ENCODE measurements at regions not wholly inside any gene's neighbourhood (a gene's known extent, or its start where the extent isn't known, plus 50 kb on each side); places are given as distances from the start of the nearest gene placed in this dataset.

GRCh38 chr14:71741241-71741640 lies 191.0 kb upstream of the RGS6 start:
- 87 to 93% methylated on average over 5 of the region's 5 CpGs for WGBS, 2 donors
- no peak for FAIRE-seq

DNA sequence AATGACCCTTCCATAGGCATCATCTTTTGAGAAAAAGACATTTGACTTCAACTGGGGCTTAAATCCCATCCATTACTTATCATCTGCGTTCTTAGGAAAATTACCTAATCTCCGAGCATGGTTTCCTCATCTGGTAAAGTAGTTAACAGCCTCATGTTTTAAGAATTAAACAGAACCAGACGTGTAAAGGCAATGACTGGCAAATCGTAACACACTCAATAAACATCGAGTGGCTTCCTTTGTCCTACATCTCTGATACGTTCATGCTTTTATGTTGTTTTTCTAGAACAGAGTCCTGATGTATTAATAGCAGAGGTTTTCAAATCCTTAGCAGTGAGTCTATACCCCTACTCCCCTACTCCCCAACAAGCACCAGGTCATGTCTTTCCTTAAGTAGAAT lies 189.7 kb upstream of the RGS6 start:
- Histone ChIP-seq H3K36me3 (peaks cover 0 to 9% (median 0%) of the 10 kb centered on the region in 3 donors), H3K4me1 (peaks cover 0 to 6% (median 0%) of the 10 kb centered on the region in 3 donors), H3K27ac (no peak overlapping the region), H3K4me3 (no peak overlapping the region), H3K27me3 (no peaks in the 10 kb centered on the region), H3K9me3 (no peaks in the 10 kb centered on the region)
- intact Hi-C loops (cut with DNase I), result no loop called here
- TF ChIP-seq, protein P1, sequence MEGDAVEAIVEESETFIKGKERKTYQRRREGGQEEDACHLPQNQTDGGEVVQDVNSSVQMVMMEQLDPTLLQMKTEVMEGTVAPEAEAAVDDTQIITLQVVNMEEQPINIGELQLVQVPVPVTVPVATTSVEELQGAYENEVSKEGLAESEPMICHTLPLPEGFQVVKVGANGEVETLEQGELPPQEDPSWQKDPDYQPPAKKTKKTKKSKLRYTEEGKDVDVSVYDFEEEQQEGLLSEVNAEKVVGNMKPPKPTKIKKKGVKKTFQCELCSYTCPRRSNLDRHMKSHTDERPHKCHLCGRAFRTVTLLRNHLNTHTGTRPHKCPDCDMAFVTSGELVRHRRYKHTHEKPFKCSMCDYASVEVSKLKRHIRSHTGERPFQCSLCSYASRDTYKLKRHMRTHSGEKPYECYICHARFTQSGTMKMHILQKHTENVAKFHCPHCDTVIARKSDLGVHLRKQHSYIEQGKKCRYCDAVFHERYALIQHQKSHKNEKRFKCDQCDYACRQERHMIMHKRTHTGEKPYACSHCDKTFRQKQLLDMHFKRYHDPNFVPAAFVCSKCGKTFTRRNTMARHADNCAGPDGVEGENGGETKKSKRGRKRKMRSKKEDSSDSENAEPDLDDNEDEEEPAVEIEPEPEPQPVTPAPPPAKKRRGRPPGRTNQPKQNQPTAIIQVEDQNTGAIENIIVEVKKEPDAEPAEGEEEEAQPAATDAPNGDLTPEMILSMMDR (IDR thresholded peaks at IDR 0.05), result no peak
- WGBS, 2 donors, result 81 to 92% methylated on average over 6 of the region's 6 CpGs
- FAIRE-seq, result no peak
- ATAC-seq, result no peak
- DNase-seq, result no peak

More at GRCh38 chr14:71741241-71741640, 191.0 kb upstream of the RGS6 start:
- Histone ChIP-seq H3K27ac (no peak overlapping the region), H3K4me3 (no peak overlapping the region), H3K36me3 (peaks cover 0 to 17% (median 0%) of the 10 kb centered on the region in 3 donors), H3K9me3 (no peaks in the 10 kb centered on the region), H3K27me3 (no peaks in the 10 kb centered on the region), H3K4me1 (peaks cover 0 to 6% (median 0%) of the 10 kb centered on the region in 3 donors)
- DNase-seq (no peak), ATAC-seq (no peak)
- TF ChIP-seq, protein P1 (IDR thresholded peaks at IDR 0.05), result no peak
- intact Hi-C loops (cut with DNase I), result no loop called here

GRCh38 chr14:71745072-71745471 lies 187.2 kb upstream of the RGS6 start:
- Histone ChIP-seq H3K27ac (no peak overlapping the region), H3K27me3 (no peaks in the 10 kb centered on the region), H3K36me3 (no peaks in the 10 kb centered on the region), H3K4me1 (no peaks in the 10 kb centered on the region), H3K9me3 (no peaks in the 10 kb centered on the region), H3K4me3 (no peak overlapping the region)
- TF ChIP-seq, protein P1 (IDR thresholded peaks at IDR 0.05), result no peak
- DNase-seq (no peak), FAIRE-seq (no peak), ATAC-seq (no peak)
- intact Hi-C loops (cut with DNase I), result no loop called here
- WGBS, 2 donors, result 78 to 88% methylated on average over 7 of the region's 7 CpGs

DNA sequence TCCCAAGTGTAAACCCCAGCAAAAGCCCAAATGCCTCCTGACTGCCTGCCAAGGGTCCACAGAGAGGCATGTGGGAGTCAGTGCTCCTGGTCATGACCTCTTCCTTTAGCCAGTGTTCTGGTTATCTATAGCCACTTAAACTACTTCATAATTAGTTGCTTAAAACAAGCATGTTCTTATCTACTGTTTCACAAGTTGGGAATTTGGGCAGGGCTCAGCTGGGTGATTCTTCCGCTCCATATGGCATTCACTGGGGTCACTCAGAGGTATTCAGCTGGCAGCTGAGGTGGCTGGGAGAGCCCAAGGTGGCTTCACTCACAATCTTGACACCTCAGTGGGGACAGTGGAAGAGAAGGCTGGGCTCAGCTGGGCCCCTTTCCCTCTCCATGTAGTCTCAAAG lies 184.0 kb upstream of the RGS6 start:
- DNase-seq (no peak), ATAC-seq (no peak), FAIRE-seq (no peak)
- H3K4me3 ChIP-seq, result no peak overlapping the region
- TF ChIP-seq, protein P1 (IDR thresholded peaks at IDR 0.05), result no peak
- no peaks in the 10 kb centered on the region for H3K9me3 ChIP-seq
- H3K27ac ChIP-seq, result no peak overlapping the region
- H3K27me3 ChIP-seq, result no peaks in the 10 kb centered on the region
- intact Hi-C loops (cut with DNase I), result no loop called here
- H3K36me3 ChIP-seq, result no peaks in the 10 kb centered on the region
- H3K4me1 ChIP-seq, result no peaks in the 10 kb centered on the region
- WGBS, 2 donors, result 96 to 97% methylated on average over 1 of the region's 1 CpG

GRCh38 chr14:71749613-71750238 lies 182.5 kb upstream of the RGS6 start:
- Histone ChIP-seq H3K27ac (peak overlapping the region in 2 of 4 donors; percentile 8 to 53), H3K36me3 (no peaks in the 10 kb centered on the region), H3K4me1 (no peaks in the 10 kb centered on the region), H3K4me3 (no peak overlapping the region), H3K27me3 (no peaks in the 10 kb centered on the region), H3K9me3 (no peaks in the 10 kb centered on the region)
- 36 to 39% methylated on average over 8 of the region's 8 CpGs for WGBS, 2 donors
- intact Hi-C loops (cut with DNase I), result loop anchor here (5.0 to 10.0 kb wide), 3 partner anchors 427 to 607 kb away; partner anchors contain the start of gene SIPA1L1 (in 1 of the 3)
- DNase-seq (peak in 2 of 6 donors; percentile 12 to 31), ATAC-seq (peak; percentile 41 to 72 (median 66)), FAIRE-seq (no peak)
- TF ChIP-seq, protein P1 (IDR thresholded peaks at IDR 0.05), result no peak
